Stimulated activated CD8-positive, alpha-beta memory T cell treated with anti-CD3 and anti-CD28 coated beads, Interleukin-15, amount 100 ng/mL, for 4 hours (primary cell): ENCODE measurements at regions not wholly inside any gene's neighbourhood (a gene's known extent, or its start where the extent isn't known, plus 50 kb on each side); places are given as distances from the start of the nearest gene placed in this dataset.
"Not testable (repeated sequence)": the region's sequence is repeated elsewhere in the genome, so short reads cannot be mapped to it uniquely, and the experiment has no call there.

ENCODE experiments used
- DNase-seq, 2 donors: peaks; one replicate each; pipeline ENCODE4 v3.0.0-alpha.2; 2020; ENCODE audit warnings: low read depth in 2 of 2

DNA sequence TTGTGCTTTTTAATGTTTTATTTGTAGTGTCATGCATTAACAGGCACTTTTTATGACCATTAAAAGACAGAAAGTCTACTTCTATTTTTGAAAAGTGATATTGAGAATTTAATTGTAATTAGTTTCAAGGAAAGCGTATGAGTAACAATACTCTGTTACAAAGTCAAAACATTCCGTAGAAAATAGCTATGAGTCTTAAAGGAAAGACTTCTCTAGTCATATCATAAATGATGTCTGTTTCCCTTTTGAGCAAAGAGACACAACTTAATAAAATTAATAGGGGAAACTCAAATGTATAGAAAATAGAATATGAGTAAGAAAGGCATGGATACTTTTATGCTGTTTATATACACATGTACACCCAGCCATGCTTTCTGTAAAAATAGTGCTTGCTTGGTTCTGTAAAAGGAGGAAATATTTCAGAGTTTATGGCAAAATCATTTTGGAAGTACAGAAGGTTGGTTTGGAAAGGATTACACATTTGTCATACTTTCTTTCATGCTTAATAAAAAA is 107.8 kb upstream of the AHI1 start:
- no peak for DNase-seq

DNA sequence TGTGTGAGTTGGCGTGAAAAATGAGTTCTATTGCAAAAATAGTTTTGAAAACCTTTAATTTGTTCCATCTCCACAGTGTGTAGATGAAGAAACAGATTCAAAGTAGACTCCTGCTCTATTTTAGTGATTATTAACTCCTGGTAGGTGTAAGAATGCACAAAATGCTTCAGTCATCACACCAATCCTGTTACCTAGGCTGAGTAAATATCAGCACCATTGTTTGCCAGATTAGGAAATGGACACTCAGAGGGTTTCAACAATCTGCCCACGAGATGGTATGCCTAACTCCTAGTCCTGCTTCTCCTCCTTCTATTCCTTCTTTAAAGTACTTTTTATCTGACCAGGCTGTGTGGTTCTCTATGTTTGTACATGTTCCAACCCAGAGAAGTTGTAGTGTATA is 108.9 kb upstream of the AHI1 start:
- DNase-seq, result no peak

DNA sequence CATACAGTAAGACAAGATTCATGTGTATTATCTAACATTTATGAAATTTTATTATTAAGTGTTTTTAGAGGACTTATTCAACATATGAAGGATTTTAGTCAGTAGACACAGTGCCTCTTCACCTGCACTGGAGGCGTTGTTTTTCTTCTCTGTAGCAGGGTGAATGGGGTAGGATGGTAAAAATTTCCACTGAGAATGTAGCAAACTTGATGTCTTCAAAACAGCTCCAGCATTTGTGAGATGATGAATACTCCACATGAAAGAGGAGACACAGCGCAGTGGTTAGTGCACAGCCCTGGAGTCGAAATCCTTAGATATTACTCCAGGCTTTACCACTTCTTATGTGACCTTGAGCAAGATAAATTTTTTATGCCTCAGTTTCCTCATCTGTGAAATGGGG is 110.5 kb upstream of the AHI1 start:
- no peak for DNase-seq

DNA sequence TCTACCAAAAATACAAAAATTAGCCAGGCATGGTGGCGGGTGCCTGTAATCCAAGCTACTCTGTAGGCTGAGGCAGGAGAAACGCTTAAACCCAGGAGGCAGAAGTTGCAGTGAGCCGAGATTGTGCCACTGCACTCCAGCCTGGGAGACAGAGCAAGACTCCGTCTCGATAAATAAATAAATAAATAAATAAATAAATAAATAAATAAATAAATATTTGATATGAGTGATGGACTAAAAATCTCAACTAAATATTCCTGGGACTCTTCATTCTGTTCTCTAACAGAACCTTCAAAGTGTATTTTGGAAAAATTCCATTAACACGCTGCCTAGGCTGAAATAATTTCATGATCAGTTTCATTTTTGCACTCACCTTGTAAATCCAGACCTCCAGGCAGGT is 112.7 kb upstream of the AHI1 start:
- DNase-seq, result not testable (repeated sequence)

DNA sequence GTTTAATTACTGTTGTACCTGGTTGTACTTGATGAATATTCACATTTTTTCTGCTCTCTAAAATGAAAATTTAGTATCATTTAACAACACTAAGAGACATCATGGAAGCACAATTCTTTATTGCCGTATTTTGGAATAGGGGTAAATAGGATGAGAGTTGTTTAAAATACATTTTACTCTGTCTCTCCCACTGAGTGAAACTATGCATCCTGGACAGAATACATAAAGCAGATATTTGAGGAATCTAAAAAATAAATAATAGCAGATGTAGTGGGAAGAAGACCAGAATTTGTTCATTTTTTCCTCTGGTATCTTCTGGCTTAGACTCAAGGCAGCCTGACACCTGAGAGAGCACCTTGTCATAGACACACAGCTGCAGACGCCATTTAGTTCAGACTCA is 119.1 kb upstream of the AHI1 start:
- no peak for DNase-seq

GRCh38 chr6:135617222-135617621 is 119.7 kb upstream of the AHI1 start:
- no peak for DNase-seq

DNA sequence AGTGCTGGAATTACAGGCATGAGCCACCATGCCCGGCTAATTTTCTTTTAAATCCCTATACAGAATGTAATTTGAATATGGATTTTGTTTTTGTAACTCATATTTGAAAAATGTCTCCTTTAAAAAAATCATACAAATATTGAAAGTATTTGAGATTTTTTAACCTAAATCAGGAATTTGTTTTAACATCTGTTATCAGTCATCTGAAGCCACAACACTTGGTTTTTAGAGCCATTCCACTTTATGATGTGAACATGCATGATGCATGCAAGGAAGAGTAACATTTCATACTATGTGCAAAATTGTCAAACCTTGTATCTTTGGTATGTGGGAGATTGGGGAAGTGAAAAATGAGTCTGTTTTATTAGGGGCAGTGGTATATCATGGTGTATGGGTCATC is 124.5 kb upstream of the AHI1 start:
- DNase-seq, result no peak

GRCh38 chr6:135623979-135624378 is 126.4 kb upstream of the AHI1 start:
- no peak for DNase-seq

- no peak for DNase-seq
Observed at GRCh38 chr6:135624402-135625295, 127.1 kb upstream of the AHI1 start.

GRCh38 chr6:135626001-135626400 is 128.5 kb upstream of the AHI1 start:
- DNase-seq, result not testable (repeated sequence)

DNA sequence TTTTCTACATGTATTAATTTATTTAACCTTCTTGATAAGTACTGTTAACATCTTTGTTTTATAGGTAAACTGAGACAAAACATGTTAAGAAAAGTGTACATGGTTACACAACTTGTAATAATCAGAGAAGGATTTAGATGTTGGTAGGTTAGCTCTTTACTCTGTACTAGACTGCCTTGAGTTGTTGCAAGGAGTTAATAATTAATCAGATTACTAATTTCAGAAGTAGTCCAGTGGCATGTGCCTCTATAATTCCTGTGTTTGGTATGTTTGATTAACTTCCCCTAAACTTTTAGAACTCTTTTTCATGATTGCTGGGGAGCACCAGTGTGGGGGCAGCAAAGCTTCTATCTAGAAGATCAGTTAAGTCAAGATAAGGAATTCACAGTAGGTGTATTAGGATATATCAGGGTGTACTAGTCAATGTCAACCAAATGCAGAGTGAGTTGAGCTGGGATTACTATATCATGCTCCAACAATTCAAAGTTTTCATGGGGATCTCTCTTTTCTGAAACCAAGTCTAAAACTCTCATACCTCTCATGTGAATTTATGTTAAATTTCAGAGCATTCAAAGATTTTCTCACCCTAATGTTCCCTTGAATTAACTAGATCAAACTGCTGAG is 129.7 kb upstream of the AHI1 start:
- DNase-seq, result no peak

DNA sequence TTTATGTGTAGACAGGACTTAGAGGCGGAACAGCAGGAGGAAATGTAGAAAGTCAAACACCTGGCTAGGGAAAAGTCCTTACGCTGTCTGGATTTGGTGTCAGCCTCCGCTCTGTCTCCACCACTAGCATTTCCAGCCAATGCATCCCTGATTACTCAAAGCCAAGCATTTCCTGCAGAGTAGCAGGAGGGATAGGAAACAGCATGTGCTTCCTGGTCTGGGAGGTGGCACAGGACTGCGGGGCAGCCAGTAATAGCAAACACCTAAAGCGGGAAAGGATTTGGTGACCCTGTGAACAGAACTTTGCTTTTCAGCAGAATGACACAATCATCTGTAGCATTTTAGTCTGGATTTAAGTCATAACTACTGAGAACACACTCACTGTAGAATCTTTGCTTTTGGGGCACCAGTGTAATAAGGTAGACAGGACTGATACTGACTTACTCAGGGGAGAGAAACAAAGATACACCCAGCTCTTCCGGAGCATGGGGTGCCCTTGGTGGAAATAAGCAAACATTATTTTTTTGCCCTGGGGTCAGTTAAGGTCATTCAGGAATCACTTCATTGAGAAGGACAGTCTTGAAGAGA is 133.3 kb upstream of the AHI1 start:
- no peak for DNase-seq

- DNase-seq, result no peak
Observed at GRCh38 chr6:135631821-135632220, 134.3 kb upstream of the AHI1 start.

DNA sequence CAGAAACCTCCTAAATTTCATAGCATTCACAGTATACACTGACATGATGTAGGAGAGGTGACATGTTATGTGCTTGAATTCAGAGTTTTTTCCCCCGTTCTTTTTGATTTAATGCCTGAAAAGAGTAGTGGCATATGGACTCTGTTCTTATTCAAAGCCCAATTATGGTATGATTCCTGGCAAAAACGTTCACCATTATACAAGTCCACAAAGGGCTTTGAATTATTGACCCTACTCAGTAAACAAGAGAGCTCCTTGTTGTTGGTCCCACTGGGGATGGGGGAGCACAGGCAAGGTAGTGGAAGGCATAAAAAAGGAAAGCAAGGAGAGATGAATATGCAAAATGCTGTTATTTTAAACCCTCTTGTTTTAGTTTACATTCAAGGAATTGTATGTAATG is 136.0 kb upstream of the AHI1 start:
- no peak for DNase-seq

DNA sequence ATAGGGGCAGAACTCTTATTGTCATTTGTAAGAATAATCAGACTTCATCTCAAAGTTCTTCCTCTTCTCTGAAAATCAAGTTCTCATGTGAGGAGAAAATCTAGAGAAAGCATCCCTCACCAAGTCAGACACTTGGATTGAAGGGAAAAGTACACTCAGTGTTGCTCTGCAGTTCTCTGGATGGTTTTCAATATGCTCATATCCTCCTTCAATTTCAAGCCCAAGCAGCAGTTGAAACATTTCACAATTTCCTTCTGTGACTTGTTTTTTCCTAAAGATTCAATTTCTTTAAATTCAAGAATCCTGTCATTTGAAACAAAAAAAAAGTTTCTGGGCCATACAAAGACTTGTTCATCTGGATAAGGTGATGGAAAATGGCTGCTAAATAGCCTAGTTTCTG is 140.2 kb upstream of the AHI1 start:
- DNase-seq, result no peak

DNA sequence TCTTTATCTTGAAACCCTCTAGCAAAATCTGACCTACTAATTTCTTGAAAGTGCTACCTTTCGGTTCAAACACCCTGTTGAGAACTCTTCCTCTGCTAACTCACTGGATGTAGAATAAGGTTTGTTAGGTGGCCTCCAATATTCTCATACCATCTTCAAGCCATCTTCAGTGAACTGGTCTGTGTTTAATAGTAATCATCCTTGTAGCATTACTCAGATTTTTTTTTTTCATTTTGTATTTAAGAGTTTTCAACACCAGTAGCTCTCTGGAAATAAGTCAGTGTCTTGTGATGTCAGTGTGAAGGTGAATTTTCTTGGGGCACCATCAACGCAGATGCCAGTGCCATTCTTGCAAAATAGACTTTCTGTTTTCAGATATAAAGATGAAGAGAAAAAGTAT is 140.6 kb upstream of the AHI1 start:
- no peak for DNase-seq

DNA sequence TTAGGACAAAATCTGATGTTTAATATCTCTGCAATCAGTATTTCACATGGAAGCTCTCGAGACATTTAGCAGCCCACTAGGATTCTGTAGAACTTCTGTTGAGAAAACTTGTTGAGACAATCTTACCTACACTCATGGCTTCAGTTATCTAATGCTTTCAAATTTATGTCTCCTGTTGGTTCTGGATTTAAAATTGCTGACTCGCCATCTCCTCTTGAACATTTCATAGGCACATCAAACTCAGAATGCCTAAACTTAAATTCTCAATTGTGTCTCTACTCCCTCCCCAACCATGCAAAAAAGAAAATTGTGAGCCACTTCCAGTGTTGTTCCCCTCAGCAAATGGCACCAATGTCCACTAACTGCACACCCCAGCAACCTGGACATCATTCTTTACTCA is 142.5 kb upstream of the AHI1 start:
- DNase-seq, result no peak

DNA sequence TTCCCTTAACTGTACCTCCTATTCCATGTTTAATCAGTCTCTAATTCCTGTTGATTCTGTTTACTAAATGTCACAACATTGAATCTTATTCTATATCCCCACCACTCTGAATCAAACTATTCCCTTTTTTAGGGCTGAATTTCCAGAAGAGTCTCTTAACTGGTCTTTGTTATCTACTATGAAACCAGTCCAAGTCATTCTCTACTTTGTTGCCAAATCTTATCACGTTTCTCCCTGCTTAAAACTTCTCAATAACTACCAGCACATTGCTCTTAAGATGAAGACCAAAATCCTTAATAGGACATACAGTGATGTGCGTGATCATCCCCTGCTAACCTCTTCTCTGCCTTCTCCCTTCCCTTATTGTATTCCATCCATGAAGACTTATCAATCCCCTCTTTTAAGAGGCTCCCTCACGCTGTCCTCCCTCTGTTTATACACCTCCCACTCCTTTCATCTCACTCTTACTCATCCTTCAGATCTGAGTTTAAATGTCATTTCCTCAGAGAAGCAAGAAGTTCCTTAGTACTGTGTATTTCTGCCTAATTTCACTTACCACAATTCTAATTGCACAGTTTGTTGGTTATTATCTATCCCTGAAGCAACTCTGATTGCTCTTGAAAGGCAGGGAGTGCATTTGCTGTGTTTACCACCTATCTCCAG is 143.0 kb upstream of the AHI1 start:
- no peak for DNase-seq

- no peak for DNase-seq
Observed at GRCh38 chr6:135642912-135643311, 145.4 kb upstream of the AHI1 start.

DNA sequence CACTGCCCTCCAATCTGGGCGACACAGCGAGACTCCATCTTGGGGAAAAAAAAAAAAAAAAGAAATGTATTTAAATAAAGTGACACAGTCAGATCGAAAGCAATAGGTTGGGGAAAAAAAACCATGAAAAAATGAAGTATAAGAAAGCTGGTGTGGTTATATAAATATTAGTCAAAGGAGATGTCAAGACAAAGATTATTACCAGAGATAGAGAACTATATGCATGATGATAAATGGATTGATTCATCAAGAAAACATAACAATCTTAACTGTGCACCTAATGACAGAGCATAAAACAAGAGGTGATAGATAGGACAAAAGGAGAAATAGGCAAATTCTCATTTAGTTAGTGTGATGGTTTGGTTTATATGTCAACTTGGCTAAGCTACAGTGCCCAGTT is 146.9 kb upstream of the AHI1 start:
- DNase-seq, result no peak

GRCh38 chr6:135647521-135647920 is 150.0 kb upstream of the AHI1 start:
- no peak for DNase-seq
